Smooth muscle cell (in vitro differentiated cells): ENCODE measurements at regions not wholly inside any gene's neighbourhood (a gene's known extent, or its start where the extent isn't known, plus 50 kb on each side); places are given as distances from the start of the nearest gene placed in this dataset.

Experiments
- DNase-seq: peaks from one replicate; lab custom pipeline; 2025; ENCODE audit not compliant: unreplicated experiment; lab: John Stamatoyannopoulos, UW
- H2AFZ ChIP-seq: fragments of 200-600 bp; sonication (generic); 2 replicates; pipeline ENCODE4 v1.6.0; 2016; ENCODE audit warnings: antibody characterized with exemption, low read depth, mild to moderate bottlenecking
- H3F3A ChIP-seq: fragments of 200-600 bp; sonication (generic); 2 replicates; pipeline ENCODE4 v1.6.0; 2017; ENCODE audit warnings: antibody characterized with exemption, low read depth
- H3K27ac ChIP-seq: fragments of 200-600 bp; sonication (generic); 2 replicates; pipeline ENCODE4 v1.5.1; 2016; ENCODE audit warnings: low read depth, mild to moderate bottlenecking
- H3K27me3 ChIP-seq: fragments of 200-600 bp; sonication (generic); 2 replicates; pipeline ENCODE4 v1.6.1; 2016; ENCODE audit warnings: low read depth, mild to moderate bottlenecking
- H3K36me3 ChIP-seq: fragments of 200-600 bp; sonication (generic); 2 replicates; pipeline ENCODE4 v1.5.1; 2016; ENCODE audit warnings: low read depth
- H3K4me1 ChIP-seq: fragments of 200-600 bp; sonication (generic); 2 replicates; pipeline ENCODE4 v1.5.1; 2016; ENCODE audit warnings: low read depth
- H3K4me2 ChIP-seq: fragments of 200-600 bp; sonication (generic); 2 replicates; pipeline ENCODE4 v1.6.0; 2016; ENCODE audit warnings: mild to moderate bottlenecking
- H3K4me3 ChIP-seq: fragments of 200-600 bp; sonication (generic); 2 replicates; pipeline ENCODE4 v1.5.1; 2016; ENCODE audit warnings: mild to moderate bottlenecking
- H3K79me2 ChIP-seq: fragments of 200-600 bp; sonication (generic); 2 replicates; pipeline ENCODE4 v1.6.0; 2016; ENCODE audit warnings: low read depth, mild to moderate bottlenecking
- H3K9ac ChIP-seq: fragments of 200-600 bp; sonication (generic); 2 replicates; pipeline ENCODE4 v1.6.0; 2016; ENCODE audit warnings: low read depth
- H3K9me3 ChIP-seq: fragments of 200-600 bp; sonication (generic); replicated peaks from 2 replicates; pipeline ENCODE4 v1.5.1; 2016; ENCODE audit warnings: low read depth
- H4K20me1 ChIP-seq: fragments of 200-600 bp; sonication (generic); 2 replicates; pipeline ENCODE4 v1.6.0; 2016; ENCODE audit warnings: low read depth
- CTCF ChIP-seq: fragments of 200-600 bp; sonication (generic); IDR thresholded peaks from 2 replicates; pipeline ENCODE4 v1.5.1; 2017; ENCODE audit warnings: borderline replicate concordance, mild to moderate bottlenecking, antibody characterized with exemption; ENCODE audit not compliant: insufficient read depth, poor library complexity, severe bottlenecking
- WGBS: methylation state at CpG from one replicate; pipeline ENCODE4 v1.1.7; 2016; ENCODE audit warnings: low lambda C conversion rate; 5-methylcytosine and 5-hydroxymethylcytosine counted together

DNA sequence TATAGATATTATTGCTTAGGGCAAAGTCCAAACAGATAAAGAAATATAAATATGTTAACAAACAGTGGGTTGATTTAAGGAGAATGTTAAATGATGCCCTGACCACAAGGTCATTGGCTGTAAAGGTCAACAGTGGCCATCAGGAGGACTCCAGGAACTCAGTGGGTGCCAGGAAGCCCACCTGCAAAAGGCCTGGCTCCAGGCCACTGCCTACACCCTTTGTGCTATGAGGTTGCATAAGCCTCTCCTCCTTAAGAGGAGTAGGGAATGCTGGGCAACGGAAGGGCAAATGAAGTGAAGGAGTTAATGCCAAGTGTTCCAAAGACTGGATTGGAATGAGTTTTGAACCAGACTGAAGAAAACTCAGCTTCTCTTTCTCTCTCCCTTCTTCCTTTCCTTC, 73.3 kb upstream of the ALX4 start:
- H3K27ac ChIP-seq = no peak overlapping the region
- no peak for TF ChIP-seq CTCF
- H3K27me3 ChIP-seq = peaks cover 40% of the 10 kb centered on the region
- H3K4me1 ChIP-seq = peaks cover under 1% of the 10 kb centered on the region
- no peaks in the 10 kb centered on the region for H3F3A ChIP-seq
- H3K9me3 ChIP-seq = no peaks in the 10 kb centered on the region
- WGBS = 97% methylated on average over 1 of the region's 1 CpG
- no peak for DNase-seq
- H3K9ac ChIP-seq = no peak overlapping the region
- H3K4me2 ChIP-seq = no peak overlapping the region
- H3K79me2 ChIP-seq = no peaks in the 10 kb centered on the region
- no peak overlapping the region for H2AFZ ChIP-seq
- no peaks in the 10 kb centered on the region for H4K20me1 ChIP-seq
- H3K4me3 ChIP-seq = no peak overlapping the region
- H3K36me3 ChIP-seq = no peaks in the 10 kb centered on the region

DNA sequence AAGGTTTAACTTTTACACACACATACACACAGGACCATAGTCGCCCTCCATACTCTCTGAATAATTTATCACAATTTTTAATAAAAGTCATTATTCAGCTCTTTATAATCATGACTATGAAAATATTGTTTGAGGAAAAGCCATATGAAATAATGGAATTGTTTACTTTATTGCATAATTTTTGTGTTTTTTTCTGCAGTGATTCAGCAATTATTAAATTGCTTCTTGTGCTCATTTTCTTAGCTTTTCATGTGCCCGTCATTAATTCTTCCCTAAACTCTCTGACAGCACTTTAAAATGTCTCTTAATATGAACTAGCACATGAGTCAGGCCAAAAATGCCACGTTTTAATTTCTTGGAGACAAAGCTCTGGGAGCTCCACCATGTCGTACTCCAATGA, 77.5 kb upstream of the ALX4 start:
- no peak for TF ChIP-seq CTCF
- no peak overlapping the region for H3K27ac ChIP-seq
- 89% methylated on average over 4 of the region's 4 CpGs for WGBS

DNA sequence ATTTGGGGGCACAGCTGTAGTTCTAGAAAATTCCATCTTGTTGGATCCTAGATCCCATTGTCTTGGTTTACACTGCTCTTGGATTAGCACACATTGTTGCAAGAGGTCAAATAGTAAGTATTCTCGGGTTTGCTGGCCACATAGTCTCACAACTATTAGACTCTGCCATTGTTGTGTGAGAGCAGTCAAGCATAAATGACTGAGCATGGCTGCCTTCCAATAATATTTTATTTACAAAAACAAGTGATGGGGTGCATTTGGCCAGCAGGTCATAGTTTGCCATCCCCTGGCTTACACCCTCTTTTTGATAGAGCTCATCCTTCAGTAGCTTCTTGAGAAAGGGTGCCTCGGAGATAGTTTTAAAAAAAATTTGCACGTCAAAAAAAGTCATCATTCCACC, 77.9 kb upstream of the ALX4 start:
- Histone ChIP-seq H3K27ac (no peak overlapping the region), H3K27me3 (peaks cover 39% of the 10 kb centered on the region), H3K4me3 (no peak overlapping the region), H3K4me2 (no peak overlapping the region), H3K4me1 (peaks cover 12% of the 10 kb centered on the region), H3K9me3 (no peaks in the 10 kb centered on the region), H2AFZ (no peak overlapping the region), H3K9ac (no peak overlapping the region), H3F3A (no peaks in the 10 kb centered on the region), H3K36me3 (no peaks in the 10 kb centered on the region), H3K79me2 (no peaks in the 10 kb centered on the region), H4K20me1 (no peaks in the 10 kb centered on the region)
- no peak for TF ChIP-seq CTCF
- WGBS = 91% methylated on average over 3 of the region's 3 CpGs
- DNase-seq = no peak

More for the DNA sequence above, 77.5 kb upstream of the ALX4 start:
- H3K79me2 ChIP-seq = no peaks in the 10 kb centered on the region
- H3F3A ChIP-seq = no peaks in the 10 kb centered on the region
- no peak for DNase-seq
- no peaks in the 10 kb centered on the region for H4K20me1 ChIP-seq
- H2AFZ ChIP-seq = no peak overlapping the region
- peaks cover 43% of the 10 kb centered on the region for H3K27me3 ChIP-seq
- H3K4me3 ChIP-seq = no peak overlapping the region
- H3K36me3 ChIP-seq = no peaks in the 10 kb centered on the region
- H3K4me1 ChIP-seq = peaks cover 12% of the 10 kb centered on the region
- no peak overlapping the region for H3K9ac ChIP-seq
- H3K4me2 ChIP-seq = no peak overlapping the region
- H3K9me3 ChIP-seq = no peaks in the 10 kb centered on the region

- Histone ChIP-seq H2AFZ (no peak overlapping the region), H4K20me1 (no peaks in the 10 kb centered on the region), H3K4me3 (no peak overlapping the region), H3K36me3 (no peaks in the 10 kb centered on the region), H3K27me3 (peaks cover 27% of the 10 kb centered on the region), H3F3A (no peaks in the 10 kb centered on the region), H3K4me1 (peaks cover 12% of the 10 kb centered on the region), H3K9me3 (no peaks in the 10 kb centered on the region), H3K9ac (no peak overlapping the region), H3K27ac (no peak overlapping the region), H3K4me2 (no peak overlapping the region), H3K79me2 (no peaks in the 10 kb centered on the region)
- DNase-seq = no peak
- 44% methylated on average over 10 of the region's 10 CpGs for WGBS
- no peak for TF ChIP-seq CTCF
These were observed 79.1 kb upstream of the ALX4 start for GRCh38 chr11:44388828-44389657.
